ENCODE measurements at regions not wholly inside any gene's neighbourhood (a gene's known extent, or its start where the extent isn't known, plus 50 kb on each side); places are given as distances from the start of the nearest gene placed in this dataset.

- H3K36me3 ChIP-seq (ENCODE audit: control insufficient read depth, insufficient read depth, low read length) = no peaks in the 10 kb centered on the region
- no TSS peak for BruUV-seq (replicated peaks)
- intact Hi-C loops (cut with micrococcal nuclease) = no loop called here
- ChIA-PET POLR2A (ENCODE audit: unreplicated experiment) (no interaction called here), CTCF (no interaction called here)
- no peak overlapping the region for H3K56ac ChIP-seq (ENCODE audit: extremely low read depth, insufficient read depth, low read length)
- no peak overlapping the region for H3K9ac ChIP-seq (ENCODE audit: low read depth, low read length)
- no peak overlapping the region for H2BK120ac ChIP-seq (ENCODE audit: low read depth, low read length)
- in situ Hi-C loops (cut with MboI; ENCODE audit: low sequenced_read_pairs) = loop anchor here (10.0 kb wide), 1 partner anchor 59 kb away; no protein-coding TSS in a partner anchor
- DNase-seq = peak; percentile 8
- no peak overlapping the region for H3K4me2 ChIP-seq (ENCODE audit: low read depth, low read length)
- H4K8ac ChIP-seq (ENCODE audit: low read depth in 2 of 2, low read length in 2 of 2) = no peak overlapping the region
- no peak overlapping the region for H3K18ac ChIP-seq (ENCODE audit: low read depth, low read length)
- no peak overlapping the region for H2AK5ac ChIP-seq (ENCODE audit: low read depth, low read length)
- H3K4me3 ChIP-seq (ENCODE audit: insufficient read depth, low read depth, low read length) = no peak overlapping the region
- H2AK9ac ChIP-seq (replicated peaks; ENCODE audit: low read depth, low read length, poor library complexity) = no peak overlapping the region
- no peak overlapping the region for H2BK5ac ChIP-seq (ENCODE audit: low read depth, low read length, poor library complexity, severe bottlenecking)
- no peak overlapping the region for H3K23ac ChIP-seq (ENCODE audit: low read depth, low read length)
- WGBS, 2 experiments (ENCODE audit: extremely low coverage in 2 of 2, insufficient read length in 1 of 2) = no CpG with 5 or more reads among the region's 1 CpG
- dilution Hi-C loops (cut with HindIII; ENCODE audit: low sequenced_read_pairs, unreplicated experiment) = no loop called here
- H2BK15ac ChIP-seq (ENCODE audit: low read depth, low read length) = no peak overlapping the region
- no peaks in the 10 kb centered on the region for H3K27me3 ChIP-seq (ENCODE audit: control insufficient read depth, insufficient read depth, low read length)
- H4K20me1 ChIP-seq (ENCODE audit: insufficient read depth, low read length) = no peaks in the 10 kb centered on the region
- H3K4me1 ChIP-seq (ENCODE audit: control insufficient read depth, insufficient read depth, low read length) = no peaks in the 10 kb centered on the region
- no peak overlapping the region for H3K27ac ChIP-seq (ENCODE audit: insufficient read depth, low read length)
- H3K4ac ChIP-seq (ENCODE audit: low read depth, low read length) = no peak overlapping the region
- H3K14ac ChIP-seq (replicated peaks; ENCODE audit: low read depth, low read length) = no peak overlapping the region
- H4K5ac ChIP-seq (ENCODE audit: low read depth, low read length) = no peak overlapping the region
- ATAC-seq (ENCODE audit: low read depth) = no peak
- TF ChIP-seq MXI1 (IDR thresholded peaks at IDR 0.05; ENCODE audit: borderline replicate concordance, low read depth, low read length) (no peak), RFX5 (IDR thresholded peaks at IDR 0.05; ENCODE audit: low read depth, low read length) (no peak), CEBPB (IDR thresholded peaks at IDR 0.05; ENCODE audit: low read depth, low read length) (no peak), POLR2A (IDR thresholded peaks at IDR 0.05; ENCODE audit: low read depth, low read length) (no peak), CTCF (conservative IDR thresholded peaks at IDR 0.05; ENCODE audit: low read depth, low read length) (no peak), RCOR1 (IDR thresholded peaks at IDR 0.05; ENCODE audit: insufficient replicate concordance, low read length) (no peak), RAD21 (IDR thresholded peaks at IDR 0.05; ENCODE audit: low read length) (no peak), MAFK (IDR thresholded peaks at IDR 0.05; ENCODE audit: low read depth, low read length) (no peak), NFE2L2 (IDR thresholded peaks at IDR 0.05; ENCODE audit: low read depth, low read length) (no peak), MAZ (IDR thresholded peaks at IDR 0.05; ENCODE audit: borderline replicate concordance, low read depth, low read length) (no peak), FOS (IDR thresholded peaks at IDR 0.05; ENCODE audit: low read depth, low read length) (no peak), CHD1 (IDR thresholded peaks at IDR 0.05; ENCODE audit: low read depth, low read length) (no peak), BHLHE40 (IDR thresholded peaks at IDR 0.05; ENCODE audit: low read depth, low read length) (no peak), SMC3 (IDR thresholded peaks at IDR 0.05; ENCODE audit: low read depth, low read length) (no peak), ELK1 (IDR thresholded peaks at IDR 0.05; ENCODE audit: borderline replicate concordance, low read depth, low read length) (no peak), USF2 (IDR thresholded peaks at IDR 0.05; ENCODE audit: low read depth, low read length) (no peak)
- H4K91ac ChIP-seq (ENCODE audit: insufficient read depth, low read depth, low read length) = no peak overlapping the region
- H3K9me3 ChIP-seq (ENCODE audit: control insufficient read depth, insufficient read depth, low read length) = no peaks in the 10 kb centered on the region; the same call in 1 of the 2 replicates
- H2BK20ac ChIP-seq (ENCODE audit: low read depth, low read length) = no peak overlapping the region
- H2AFZ ChIP-seq (replicated peaks; ENCODE audit: low read length, poor library complexity) = no peak overlapping the region
- H3K79me1 ChIP-seq (ENCODE audit: low read depth in 1 of 2, low read length in 2 of 2) = no peaks in the 10 kb centered on the region
- no peaks in the 10 kb centered on the region for H3K9me1 ChIP-seq (ENCODE audit: insufficient read depth, low read length)
Observed at GRCh38 chr13:34025746-34026145, 207.8 kb downstream of the RFC3 start.

Data from IMR-90 (cell line).